Stimulated activated memory B cell treated with anti-CD40 and anti-IgM and Interleukin-4, amounts not matched to agents 10 μg/mL and 1 μg/mL and 100 μg/mL, for 72 hours (primary cell): ENCODE measurements at regions not wholly inside any gene's neighbourhood (a gene's known extent, or its start where the extent isn't known, plus 50 kb on each side); places are given as distances from the start of the nearest gene placed in this dataset.
"Not testable (repeated sequence)": the region's sequence is repeated elsewhere in the genome, so short reads cannot be mapped to it uniquely, and the experiment has no call there.

Experiments
- ATAC-seq: fragments of 150-1000 bp; cut with Tn5 transposase; 2 replicates; pipeline ENCODE4 v1.10.0; 2021
- H3K27ac Mint-ChIP-seq: one replicate; pipeline ENCODE4 v1.8.0; 2022; ENCODE audit warnings: mild to moderate bottlenecking, mixed read lengths
- H3K27me3 Mint-ChIP-seq: one replicate; pipeline ENCODE4 v1.8.0; 2022; ENCODE audit warnings: mixed read lengths
- H3K36me3 Mint-ChIP-seq: one replicate; pipeline ENCODE4 v1.8.0; 2022; ENCODE audit warnings: mixed read lengths
- H3K4me1 Mint-ChIP-seq: one replicate; pipeline ENCODE4 v1.8.0; 2022; ENCODE audit warnings: mixed read lengths
- H3K4me3 Mint-ChIP-seq: one replicate; pipeline ENCODE4 v1.8.0; 2022; ENCODE audit warnings: mild to moderate bottlenecking, moderate library complexity, mixed read lengths
- H3K9me3 Mint-ChIP-seq: one replicate; pipeline ENCODE4 v1.8.0; 2022; ENCODE audit warnings: mixed read lengths

DNA sequence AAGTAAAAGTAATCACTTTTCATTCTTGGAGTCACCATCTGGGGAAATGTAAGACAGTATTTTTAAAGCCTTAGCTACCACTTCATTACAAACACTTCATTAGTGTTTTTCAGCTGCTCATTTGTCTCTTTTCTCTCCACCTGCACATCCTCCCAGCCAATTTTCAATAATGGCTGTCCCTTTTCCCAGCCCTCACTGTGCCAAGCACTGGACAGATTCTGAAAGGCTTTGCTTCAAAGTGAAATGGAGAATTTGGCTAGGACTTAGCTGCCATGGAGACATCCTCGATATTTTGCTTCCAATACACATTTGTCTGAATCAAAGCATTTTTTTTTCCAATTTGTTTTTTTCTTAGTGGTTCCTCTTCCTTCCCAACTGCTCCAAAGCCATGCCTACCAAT lies 272.4 kb upstream of the NRXN1 start:
- H3K27ac Mint-ChIP-seq, result no peak overlapping the region
- no peak for ATAC-seq
- no peaks in the 10 kb centered on the region for H3K27me3 Mint-ChIP-seq
- peaks cover 3% of the 10 kb centered on the region for H3K9me3 Mint-ChIP-seq
- no peak overlapping the region for H3K4me3 Mint-ChIP-seq
- no peaks in the 10 kb centered on the region for H3K36me3 Mint-ChIP-seq
- H3K4me1 Mint-ChIP-seq, result no peaks in the 10 kb centered on the region

DNA sequence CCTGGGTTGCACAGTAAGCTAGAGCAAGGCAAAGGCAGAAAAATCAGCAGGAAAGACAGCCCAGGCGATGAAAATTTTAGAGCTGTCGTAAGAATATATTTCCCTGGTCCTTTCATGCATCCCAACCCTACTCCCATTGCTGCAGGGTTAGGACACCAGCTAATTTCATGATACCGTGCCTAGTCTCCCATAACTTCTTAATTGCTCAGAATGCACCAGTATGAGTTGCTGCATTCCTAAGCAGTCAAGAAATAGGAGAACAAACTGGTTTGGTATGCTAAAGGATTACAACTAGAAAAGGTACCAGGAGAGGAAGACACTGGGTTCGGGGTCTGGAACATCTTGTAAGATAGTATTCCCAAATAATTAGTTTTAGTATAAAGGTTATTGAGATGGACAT lies 269.4 kb upstream of the NRXN1 start:
- no peaks in the 10 kb centered on the region for H3K27me3 Mint-ChIP-seq
- H3K36me3 Mint-ChIP-seq, result no peaks in the 10 kb centered on the region
- H3K27ac Mint-ChIP-seq, result no peak overlapping the region
- no peak for ATAC-seq
- H3K4me3 Mint-ChIP-seq, result no peak overlapping the region
- H3K4me1 Mint-ChIP-seq, result no peaks in the 10 kb centered on the region
- H3K9me3 Mint-ChIP-seq, result peaks cover 3% of the 10 kb centered on the region

DNA sequence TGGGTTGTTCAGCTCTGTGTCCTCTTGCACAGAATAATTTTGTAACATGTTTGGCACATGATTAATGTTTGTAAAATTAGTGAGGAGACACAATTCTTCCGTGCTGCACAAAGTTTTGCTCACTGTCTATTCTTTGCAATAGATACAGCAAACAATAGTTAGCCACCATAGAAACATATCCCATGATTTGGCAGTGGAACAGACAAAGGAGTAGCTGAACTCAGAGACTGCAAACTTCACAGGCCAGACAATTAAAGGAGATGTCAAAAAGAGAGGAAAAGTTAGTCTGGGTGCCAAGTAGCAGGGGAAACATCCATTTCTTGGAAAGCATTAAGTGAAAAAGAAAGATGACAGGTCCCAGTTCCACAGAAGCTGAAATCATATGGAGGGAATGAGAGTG lies 267.4 kb upstream of the NRXN1 start:
- H3K9me3 Mint-ChIP-seq, result peaks cover 6% of the 10 kb centered on the region
- no peak overlapping the region for H3K4me3 Mint-ChIP-seq
- H3K27ac Mint-ChIP-seq, result no peak overlapping the region

GRCh38 chr2:51297488-51297887 lies 265.6 kb upstream of the NRXN1 start:
- H3K4me1 Mint-ChIP-seq, result no peaks in the 10 kb centered on the region
- H3K36me3 Mint-ChIP-seq, result no peaks in the 10 kb centered on the region
- no peak overlapping the region for H3K27ac Mint-ChIP-seq
- peak; percentile 36 for ATAC-seq
- H3K27me3 Mint-ChIP-seq, result no peaks in the 10 kb centered on the region
- H3K4me3 Mint-ChIP-seq, result no peak overlapping the region
- peaks cover 6% of the 10 kb centered on the region for H3K9me3 Mint-ChIP-seq

More for the DNA sequence above, 267.4 kb upstream of the NRXN1 start:
- no peak for ATAC-seq
- H3K27me3 Mint-ChIP-seq, result no peaks in the 10 kb centered on the region
- H3K36me3 Mint-ChIP-seq, result no peaks in the 10 kb centered on the region
- H3K4me1 Mint-ChIP-seq, result no peaks in the 10 kb centered on the region

- H3K9me3 Mint-ChIP-seq, result peaks cover 8% of the 10 kb centered on the region
- H3K27me3 Mint-ChIP-seq, result no peaks in the 10 kb centered on the region
- ATAC-seq, result no peak
- H3K4me3 Mint-ChIP-seq, result no peak overlapping the region
- H3K27ac Mint-ChIP-seq, result no peak overlapping the region
- no peaks in the 10 kb centered on the region for H3K4me1 Mint-ChIP-seq
- H3K36me3 Mint-ChIP-seq, result no peaks in the 10 kb centered on the region
Measured at GRCh38 chr2:51293566-51294200, 261.8 kb upstream of the NRXN1 start.

- no peak overlapping the region for H3K4me3 Mint-ChIP-seq
- no peaks in the 10 kb centered on the region for H3K27me3 Mint-ChIP-seq
- H3K9me3 Mint-ChIP-seq, result peaks cover 8% of the 10 kb centered on the region
- H3K36me3 Mint-ChIP-seq, result no peaks in the 10 kb centered on the region
- H3K27ac Mint-ChIP-seq, result no peak overlapping the region
- H3K4me1 Mint-ChIP-seq, result no peaks in the 10 kb centered on the region
- ATAC-seq, result no peak
Measured at GRCh38 chr2:51291762-51292551, 260.0 kb upstream of the NRXN1 start.

DNA sequence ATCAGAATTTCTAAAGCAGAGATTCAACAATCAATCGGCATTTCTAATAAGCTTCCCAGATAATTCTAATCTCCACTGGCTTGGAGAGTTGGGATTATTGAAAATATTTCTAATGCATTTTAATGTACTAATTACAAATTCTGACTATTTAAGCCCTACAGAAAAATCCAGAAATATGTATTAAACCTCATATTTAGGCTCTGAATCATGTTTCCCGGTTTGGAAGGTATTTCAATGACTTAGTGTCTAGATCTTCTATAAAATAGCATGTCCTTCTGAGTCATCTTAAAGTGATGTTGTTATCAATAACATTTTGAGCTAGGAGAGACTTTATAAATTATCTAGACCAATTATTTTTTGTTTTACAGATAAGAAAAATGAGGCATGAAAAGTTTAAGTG lies 258.8 kb upstream of the NRXN1 start:
- Mint-ChIP-seq H3K27me3 (no peaks in the 10 kb centered on the region), H3K9me3 (peaks cover 6% of the 10 kb centered on the region), H3K4me3 (no peak overlapping the region), H3K36me3 (no peaks in the 10 kb centered on the region), H3K4me1 (no peaks in the 10 kb centered on the region), H3K27ac (no peak overlapping the region)
- ATAC-seq, result no peak

- H3K27me3 Mint-ChIP-seq, result no peaks in the 10 kb centered on the region
- no peak overlapping the region for H3K4me3 Mint-ChIP-seq
- H3K9me3 Mint-ChIP-seq, result peaks cover 2% of the 10 kb centered on the region
- H3K4me1 Mint-ChIP-seq, result no peaks in the 10 kb centered on the region
- ATAC-seq, result no peak
- H3K27ac Mint-ChIP-seq, result no peak overlapping the region
- no peaks in the 10 kb centered on the region for H3K36me3 Mint-ChIP-seq
Measured at GRCh38 chr2:51289045-51289444, 257.1 kb upstream of the NRXN1 start.

DNA sequence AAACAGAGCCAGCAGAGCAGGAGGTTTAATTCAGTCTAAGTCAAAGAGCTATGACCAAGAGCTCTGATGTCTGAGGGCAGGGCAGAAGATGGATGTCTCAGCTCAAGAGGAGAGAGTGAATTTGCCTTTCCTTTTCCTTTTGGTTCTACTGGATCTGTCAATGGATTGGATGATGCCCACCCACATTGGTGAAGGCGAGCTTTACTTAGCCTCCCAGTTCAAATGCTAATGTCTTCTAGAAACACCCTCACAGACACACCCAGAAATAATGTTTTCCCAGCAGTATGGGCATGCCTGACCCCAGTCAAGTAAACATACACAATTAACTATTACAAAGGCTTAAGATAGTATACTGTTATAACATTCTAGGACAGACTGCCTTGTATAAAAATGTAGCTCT lies 236.3 kb upstream of the NRXN1 start:
- Mint-ChIP-seq H3K27me3 (no peaks in the 10 kb centered on the region), H3K4me3 (no peak overlapping the region), H3K4me1 (no peaks in the 10 kb centered on the region), H3K36me3 (no peaks in the 10 kb centered on the region), H3K27ac (no peak overlapping the region), H3K9me3 (no peaks in the 10 kb centered on the region)
- ATAC-seq, result no peak

DNA sequence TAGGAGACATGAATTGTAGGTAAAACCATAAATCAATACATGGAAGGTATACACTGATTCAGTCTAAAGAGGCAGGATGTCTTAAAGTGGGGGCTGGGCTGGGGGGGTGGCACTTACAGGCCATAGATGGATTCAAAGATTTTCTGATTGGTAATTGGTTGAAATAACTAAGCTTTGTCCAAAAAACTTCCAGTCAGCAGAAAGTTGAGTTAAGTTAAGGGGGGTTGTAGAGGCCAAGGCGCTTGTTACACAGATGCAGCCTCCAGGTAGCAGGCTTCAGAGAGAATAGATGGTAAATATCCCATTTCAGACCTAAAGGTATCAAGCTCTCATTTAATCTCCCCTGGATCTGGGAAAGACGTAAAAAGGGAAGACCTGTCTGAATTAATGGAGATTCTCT lies 233.6 kb upstream of the NRXN1 start:
- Mint-ChIP-seq H3K4me1 (no peaks in the 10 kb centered on the region), H3K36me3 (no peaks in the 10 kb centered on the region), H3K27ac (no peak overlapping the region), H3K9me3 (no peaks in the 10 kb centered on the region), H3K4me3 (no peak overlapping the region), H3K27me3 (no peaks in the 10 kb centered on the region)
- ATAC-seq, result no peak

DNA sequence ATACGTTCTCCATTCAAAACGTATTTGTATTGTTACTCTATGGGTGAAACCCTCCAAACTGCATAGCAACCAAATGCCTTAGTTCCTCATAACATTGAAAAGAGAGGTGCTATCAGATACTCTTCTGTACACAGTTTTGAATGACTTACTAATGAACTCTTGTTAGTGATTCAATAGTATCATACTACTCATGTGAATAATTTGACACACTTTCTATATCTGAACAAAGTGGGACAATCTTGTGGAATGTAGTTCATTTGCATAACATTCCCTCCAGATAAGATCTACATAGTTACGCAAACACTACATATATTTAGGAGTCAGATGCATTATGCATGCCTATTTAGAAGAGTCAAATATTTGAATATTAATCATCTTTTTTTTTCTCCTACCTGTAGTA lies 232.0 kb upstream of the NRXN1 start:
- no peak overlapping the region for H3K27ac Mint-ChIP-seq
- no peaks in the 10 kb centered on the region for H3K4me1 Mint-ChIP-seq
- no peaks in the 10 kb centered on the region for H3K36me3 Mint-ChIP-seq

DNA sequence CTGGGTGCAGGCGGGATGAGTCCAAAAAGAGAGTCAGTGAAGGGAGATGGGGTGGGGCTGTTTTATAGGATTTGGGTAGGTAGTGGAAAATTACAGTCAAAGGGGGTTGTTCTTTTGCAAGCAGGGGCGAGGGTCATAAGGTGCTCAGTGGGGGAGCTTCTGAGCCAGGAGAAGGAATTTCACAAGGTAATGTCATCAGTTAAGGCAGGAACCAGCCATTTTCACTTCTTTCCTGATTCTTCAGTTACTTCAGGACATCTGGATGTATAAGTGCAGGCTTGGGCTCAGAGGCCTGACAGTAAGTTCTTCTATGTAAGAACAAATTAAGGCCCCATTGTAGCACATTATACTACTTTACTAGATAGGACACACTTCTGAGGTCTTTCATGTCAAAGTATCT lies 231.2 kb upstream of the NRXN1 start:
- H3K27me3 Mint-ChIP-seq, ATAC-seq, H3K4me1 Mint-ChIP-seq, H3K36me3 Mint-ChIP-seq, H3K27ac Mint-ChIP-seq, H3K9me3 Mint-ChIP-seq, H3K4me3 Mint-ChIP-seq: not testable (repeated sequence)

More for the DNA sequence above, 232.0 kb upstream of the NRXN1 start:
- H3K9me3 Mint-ChIP-seq, result peaks cover 4% of the 10 kb centered on the region
- no peaks in the 10 kb centered on the region for H3K27me3 Mint-ChIP-seq
- no peak overlapping the region for H3K4me3 Mint-ChIP-seq
- no peak for ATAC-seq

GRCh38 chr2:51258301-51258700 lies 226.4 kb upstream of the NRXN1 start:
- Mint-ChIP-seq H3K4me3 (no peak overlapping the region), H3K36me3 (no peaks in the 10 kb centered on the region), H3K27me3 (no peaks in the 10 kb centered on the region), H3K27ac (no peak overlapping the region), H3K4me1 (no peaks in the 10 kb centered on the region), H3K9me3 (peaks cover 23% of the 10 kb centered on the region)
- ATAC-seq, result no peak

GRCh38 chr2:51256736-51257135 lies 224.8 kb upstream of the NRXN1 start:
- H3K4me3 Mint-ChIP-seq, result no peak overlapping the region
- peaks cover 23% of the 10 kb centered on the region for H3K9me3 Mint-ChIP-seq
- H3K4me1 Mint-ChIP-seq, result no peaks in the 10 kb centered on the region
- H3K27me3 Mint-ChIP-seq, result no peaks in the 10 kb centered on the region
- H3K36me3 Mint-ChIP-seq, result no peaks in the 10 kb centered on the region
- no peak overlapping the region for H3K27ac Mint-ChIP-seq
- ATAC-seq, result no peak

DNA sequence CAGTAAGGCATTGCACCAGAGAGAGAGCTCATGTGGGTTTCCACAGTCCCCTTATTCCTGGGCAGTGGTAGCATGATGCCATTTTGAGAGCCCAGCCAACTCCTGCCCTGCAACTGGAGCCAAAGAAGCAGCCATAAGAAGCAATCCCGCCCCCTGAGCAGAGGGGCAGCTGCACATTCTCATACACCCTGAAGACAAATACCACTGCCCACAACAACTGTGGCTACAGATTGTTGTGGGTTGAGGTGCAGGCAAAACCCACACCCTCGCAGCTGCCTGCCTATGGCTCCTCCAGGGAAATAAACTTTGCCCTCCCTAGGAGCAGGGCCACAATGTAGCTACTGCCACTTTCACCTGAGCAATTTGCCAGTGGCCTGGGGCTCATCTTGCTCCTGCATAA lies 219.4 kb upstream of the NRXN1 start:
- Mint-ChIP-seq H3K27ac (no peak overlapping the region), H3K36me3 (no peaks in the 10 kb centered on the region), H3K4me3 (no peak overlapping the region), H3K9me3 (peaks cover 9% of the 10 kb centered on the region), H3K4me1 (no peaks in the 10 kb centered on the region), H3K27me3 (no peaks in the 10 kb centered on the region)
- ATAC-seq, result no peak

DNA sequence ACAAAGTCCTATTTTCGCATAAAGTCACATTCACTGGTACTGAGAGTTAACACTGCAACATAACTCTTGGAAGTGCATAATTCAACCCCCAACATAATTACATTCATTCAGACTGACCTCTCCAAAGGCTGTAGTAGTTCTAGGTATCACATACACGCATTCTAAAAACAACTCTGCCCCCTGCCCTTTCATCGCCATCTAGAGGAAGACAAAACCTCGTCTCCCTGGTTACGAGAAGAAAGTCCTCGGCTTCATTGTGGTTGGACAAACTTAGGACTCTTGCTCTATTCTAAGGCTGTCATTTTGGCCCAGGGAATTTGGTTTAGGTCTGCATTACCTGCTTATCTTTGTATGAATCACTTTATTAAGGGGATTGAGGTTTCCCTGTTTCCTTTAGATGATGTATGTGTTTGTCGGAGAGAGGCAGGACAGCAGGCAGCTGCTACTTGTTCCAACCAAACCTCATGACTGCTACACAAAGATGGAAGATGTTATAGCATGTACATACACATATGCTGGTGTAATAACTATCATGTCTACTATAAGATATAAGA lies 215.4 kb upstream of the NRXN1 start:
- ATAC-seq, result no peak
- Mint-ChIP-seq H3K27me3 (no peaks in the 10 kb centered on the region), H3K4me1 (no peaks in the 10 kb centered on the region), H3K9me3 (peaks cover 2% of the 10 kb centered on the region), H3K27ac (no peak overlapping the region), H3K4me3 (no peak overlapping the region), H3K36me3 (no peaks in the 10 kb centered on the region)
